CD8-positive, alpha-beta memory T cell (primary cell): ENCODE measurements at regions not wholly inside any gene's neighbourhood (a gene's known extent, or its start where the extent isn't known, plus 50 kb on each side); places are given as distances from the start of the nearest gene placed in this dataset.
"Not testable (repeated sequence)": the region's sequence is repeated elsewhere in the genome, so short reads cannot be mapped to it uniquely, and the experiment has no call there.

Experiments
- CTCF ChIA-PET: fragments of 350-600 bp; sonication (Branson Sonifier 250); formaldehyde crosslinking; loops from one replicate; lab custom pipeline; 2021; ENCODE audit warnings: antibody characterized with exemption; lab: Charles Lee
- POLR2A ChIA-PET: fragments of 350-600 bp; sonication (Branson Sonifier 250); formaldehyde crosslinking; loops from one replicate; lab custom pipeline; 2021; ENCODE audit warnings: antibody characterized with exemption; lab: Charles Lee
- DNase-seq, 5 donors: peaks; one replicate each; pipeline versions ENCODE4 v3.0.0 to v3.0.0-alpha.2; 2020 to 2022; ENCODE audit warnings: mixed read lengths in 1 of 5
- H3K27ac ChIP-seq: one replicate; pipeline ENCODE4 v1.7.0; 2013; ENCODE audit warnings: low read depth, mild to moderate bottlenecking, low read length, moderate library complexity
- H3K27me3 ChIP-seq: 2 replicates; pipeline ENCODE4 v1.7.0; 2013; ENCODE audit warnings: low read length, mild to moderate bottlenecking; ENCODE audit not compliant: insufficient read depth, poor library complexity, severe bottlenecking
- H3K36me3 ChIP-seq: 2 replicates; pipeline ENCODE4 v1.7.0; 2013; ENCODE audit warnings: mild to moderate bottlenecking, low read length, moderate library complexity; ENCODE audit not compliant: insufficient read depth
- H3K4me1 ChIP-seq: 2 replicates; pipeline ENCODE4 v1.7.0; 2013; ENCODE audit warnings: mild to moderate bottlenecking, low read length, moderate library complexity; ENCODE audit not compliant: insufficient read depth
- H3K4me3 ChIP-seq: 2 replicates; pipeline ENCODE4 v1.7.0; 2013; ENCODE audit warnings: mild to moderate bottlenecking, low read length
- H3K9me3 ChIP-seq: 2 replicates; pipeline ENCODE4 v1.7.0; 2013; ENCODE audit warnings: mild to moderate bottlenecking, low read length
- H3K27ac Mint-ChIP-seq, 8 donors: one replicate each; pipeline ENCODE4 v1.8.0; 2020 to 2021; ENCODE audit warnings: mixed read lengths in 8 of 8, mild to moderate bottlenecking in 6 of 8, inconsistent platforms in 3 of 8, moderate library complexity in 3 of 8
- H3K27me3 Mint-ChIP-seq, 2 donors: one replicate each; pipeline ENCODE4 v1.8.0; 2020 to 2021; ENCODE audit warnings: mixed read lengths in 2 of 2, mild to moderate bottlenecking in 1 of 2, moderate library complexity in 1 of 2
- H3K36me3 Mint-ChIP-seq, 3 donors: one replicate each; pipeline ENCODE4 v1.8.0; 2020 to 2021; ENCODE audit warnings: mixed read lengths in 3 of 3, inconsistent platforms in 1 of 3, mild to moderate bottlenecking in 1 of 3
- H3K4me1 Mint-ChIP-seq, 3 donors: one replicate each; pipeline ENCODE4 v1.8.0; 2020 to 2021; ENCODE audit warnings: mixed read lengths in 3 of 3, inconsistent platforms in 1 of 3, mild to moderate bottlenecking in 1 of 3
- H3K4me3 Mint-ChIP-seq, 7 donors: one replicate each; pipeline ENCODE4 v1.8.0; 2020 to 2021; ENCODE audit warnings: mixed read lengths in 7 of 7, mild to moderate bottlenecking in 6 of 7, moderate library complexity in 4 of 7, inconsistent platforms in 2 of 7
- H3K9me3 Mint-ChIP-seq, 5 donors: one replicate each; pipeline ENCODE4 v1.8.0; 2020 to 2022; ENCODE audit warnings: mixed read lengths in 5 of 5, mild to moderate bottlenecking in 3 of 5, moderate library complexity in 2 of 5, inconsistent platforms in 1 of 5

GRCh38 chr1:209190591-209191261 lies 392.8 kb upstream of the CAMK1G start:
- no peaks in the 10 kb centered on the region for H3K4me1 ChIP-seq
- H3K9me3 Mint-ChIP-seq, result peaks cover 2 to 23% (median 12%) of the 10 kb centered on the region in 5 donors
- no peak overlapping the region for H3K27ac ChIP-seq
- no peaks in the 10 kb centered on the region for H3K27me3 ChIP-seq
- CTCF ChIA-PET, result interaction anchor here (0.8 kb wide), 1 partner anchor 12 kb away, joined by 3 read pairs; no protein-coding TSS in a partner anchor
- peaks cover 4% of the 10 kb centered on the region for H3K9me3 ChIP-seq
- H3K36me3 Mint-ChIP-seq, result no peaks in the 10 kb centered on the region
- H3K4me3 Mint-ChIP-seq, result no peak overlapping the region
- H3K4me3 ChIP-seq, result no peak overlapping the region
- POLR2A ChIA-PET, result no interaction called here
- peaks cover 6 to 13% of the 10 kb centered on the region in 2 donors for H3K27me3 Mint-ChIP-seq
- H3K27ac Mint-ChIP-seq, result no peak overlapping the region
- H3K4me1 Mint-ChIP-seq, result no peaks in the 10 kb centered on the region
- no peak for DNase-seq
- H3K36me3 ChIP-seq, result no peaks in the 10 kb centered on the region

- ChIA-PET POLR2A (no interaction called here), CTCF (interaction anchor here (0.8 kb wide), 1 partner anchor 12 kb away, joined by 3 read pairs; no protein-coding TSS in a partner anchor)
- Histone ChIP-seq H3K27me3 (no peaks in the 10 kb centered on the region), H3K4me3 (no peak overlapping the region), H3K4me1 (no peaks in the 10 kb centered on the region), H3K9me3 (peaks cover 10% of the 10 kb centered on the region), H3K27ac (no peak overlapping the region), H3K36me3 (no peaks in the 10 kb centered on the region)
- H3K4me1 Mint-ChIP-seq, result no peaks in the 10 kb centered on the region
- peaks cover 7 to 28% (median 17%) of the 10 kb centered on the region in 5 donors for H3K9me3 Mint-ChIP-seq
- H3K27me3 Mint-ChIP-seq, result peaks cover 6 to 12% of the 10 kb centered on the region in 2 donors
- no peak overlapping the region for H3K27ac Mint-ChIP-seq
- no peaks in the 10 kb centered on the region for H3K36me3 Mint-ChIP-seq
- no peak for DNase-seq
- H3K4me3 Mint-ChIP-seq, result no peak overlapping the region
Observed at GRCh38 chr1:209191262-209191634, 392.3 kb upstream of the CAMK1G start.

- ChIA-PET CTCF (no interaction called here), POLR2A (no interaction called here)
- Histone ChIP-seq H3K4me3 (no peak overlapping the region), H3K27me3 (no peaks in the 10 kb centered on the region), H3K36me3 (no peaks in the 10 kb centered on the region), H3K4me1 (no peaks in the 10 kb centered on the region), H3K27ac (no peak overlapping the region), H3K9me3 (peaks cover 13% of the 10 kb centered on the region)
- H3K27ac Mint-ChIP-seq, result no peak overlapping the region
- no peaks in the 10 kb centered on the region for H3K4me1 Mint-ChIP-seq
- H3K36me3 Mint-ChIP-seq, result no peaks in the 10 kb centered on the region
- H3K4me3 Mint-ChIP-seq, result no peak overlapping the region
- DNase-seq, result no peak
- H3K9me3 Mint-ChIP-seq, result peaks cover 15 to 44% (median 26%) of the 10 kb centered on the region in 5 donors
- peaks cover 3 to 15% of the 10 kb centered on the region in 2 donors for H3K27me3 Mint-ChIP-seq
Observed at GRCh38 chr1:209196140-209196539, 387.4 kb upstream of the CAMK1G start.

- Mint-ChIP-seq H3K4me3 (no peak overlapping the region), H3K27ac (no peak overlapping the region), H3K36me3 (no peaks in the 10 kb centered on the region), H3K27me3 (peaks cover 5 to 6% of the 10 kb centered on the region in 2 donors), H3K4me1 (no peaks in the 10 kb centered on the region), H3K9me3 (peaks cover 15 to 35% (median 21%) of the 10 kb centered on the region in 5 donors)
- H3K27me3 ChIP-seq, result no peaks in the 10 kb centered on the region
- CTCF ChIA-PET, result no interaction called here
- H3K9me3 ChIP-seq, result peaks cover 13% of the 10 kb centered on the region
- H3K4me1 ChIP-seq, result no peaks in the 10 kb centered on the region
- POLR2A ChIA-PET, result no interaction called here
- no peak for DNase-seq
- H3K36me3 ChIP-seq, result no peaks in the 10 kb centered on the region
- no peak overlapping the region for H3K4me3 ChIP-seq
- H3K27ac ChIP-seq, result no peak overlapping the region
Observed at GRCh38 chr1:209198961-209199750, 384.4 kb upstream of the CAMK1G start.

GRCh38 chr1:209199822-209200221 lies 383.7 kb upstream of the CAMK1G start:
- H3K9me3 ChIP-seq, result peaks cover 13% of the 10 kb centered on the region
- POLR2A ChIA-PET, result no interaction called here
- Mint-ChIP-seq H3K4me3 (no peak overlapping the region), H3K27ac (no peak overlapping the region), H3K9me3 (peaks cover 15 to 34% (median 20%) of the 10 kb centered on the region in 5 donors), H3K27me3 (peaks cover 6 to 10% of the 10 kb centered on the region in 2 donors), H3K4me1 (no peaks in the 10 kb centered on the region), H3K36me3 (no peaks in the 10 kb centered on the region)
- no peaks in the 10 kb centered on the region for H3K4me1 ChIP-seq
- no peaks in the 10 kb centered on the region for H3K27me3 ChIP-seq
- H3K4me3 ChIP-seq, result no peak overlapping the region
- H3K36me3 ChIP-seq, result no peaks in the 10 kb centered on the region
- H3K27ac ChIP-seq, result no peak overlapping the region
- no peak for DNase-seq
- CTCF ChIA-PET, result no interaction called here

GRCh38 chr1:209202321-209202720 lies 381.2 kb upstream of the CAMK1G start:
- H3K27ac ChIP-seq, H3K27ac Mint-ChIP-seq, H3K4me3 Mint-ChIP-seq, H3K4me1 Mint-ChIP-seq, H3K36me3 ChIP-seq, POLR2A ChIA-PET, H3K27me3 ChIP-seq, H3K9me3 ChIP-seq, H3K4me1 ChIP-seq, H3K36me3 Mint-ChIP-seq, DNase-seq, H3K4me3 ChIP-seq: not testable (repeated sequence)
- H3K9me3 Mint-ChIP-seq, result peaks cover 0 to 11% (median 2%) of the 10 kb centered on the region in 5 donors
- CTCF ChIA-PET, result interaction anchor here (1.0 to 1.4 kb wide), 3 partner anchors 9 to 53 kb away, joined by 3 to 5 read pairs (median 3); no protein-coding TSS in a partner anchor
- peaks cover 14 to 29% of the 10 kb centered on the region in 2 donors for H3K27me3 Mint-ChIP-seq

GRCh38 chr1:209202830-209203532 lies 380.5 kb upstream of the CAMK1G start:
- Mint-ChIP-seq H3K27ac (no peak overlapping the region), H3K36me3 (no peaks in the 10 kb centered on the region), H3K9me3 (peaks cover 0 to 10% (median 2%) of the 10 kb centered on the region in 5 donors), H3K4me1 (peaks cover 0 to 7% (median 5%) of the 10 kb centered on the region in 3 donors), H3K27me3 (peaks cover 17 to 35% of the 10 kb centered on the region in 2 donors), H3K4me3 (no peak overlapping the region)
- H3K9me3 ChIP-seq, result no peaks in the 10 kb centered on the region
- no peak overlapping the region for H3K4me3 ChIP-seq
- POLR2A ChIA-PET, result no interaction called here
- no peak for DNase-seq
- H3K27ac ChIP-seq, result no peak overlapping the region
- H3K27me3 ChIP-seq, result peaks cover 3% of the 10 kb centered on the region
- no peaks in the 10 kb centered on the region for H3K4me1 ChIP-seq
- CTCF ChIA-PET, result interaction anchor here (1.0 to 1.4 kb wide), 3 partner anchors 8 to 54 kb away, joined by 3 to 5 read pairs (median 3); no protein-coding TSS in a partner anchor
- H3K36me3 ChIP-seq, result no peaks in the 10 kb centered on the region
